SIG-M5 treated with dmso at 0.1 percent for 504 hours (cell line): ENCODE measurements at regions not wholly inside any gene's neighbourhood (a gene's known extent, or its start where the extent isn't known, plus 50 kb on each side); places are given as distances from the start of the nearest gene placed in this dataset.

Experiments used
- DNase-seq: peaks from one replicate; lab custom pipeline; 2025; ENCODE audit not compliant: unreplicated experiment; lab: John Stamatoyannopoulos, UW

- no peak for DNase-seq
These were observed 281.5 kb downstream of the HTR1B start for GRCh38 chr6:77181749-77182148.

- no peak for DNase-seq
These were observed 283.0 kb downstream of the HTR1B start for GRCh38 chr6:77180326-77180725.

DNA sequence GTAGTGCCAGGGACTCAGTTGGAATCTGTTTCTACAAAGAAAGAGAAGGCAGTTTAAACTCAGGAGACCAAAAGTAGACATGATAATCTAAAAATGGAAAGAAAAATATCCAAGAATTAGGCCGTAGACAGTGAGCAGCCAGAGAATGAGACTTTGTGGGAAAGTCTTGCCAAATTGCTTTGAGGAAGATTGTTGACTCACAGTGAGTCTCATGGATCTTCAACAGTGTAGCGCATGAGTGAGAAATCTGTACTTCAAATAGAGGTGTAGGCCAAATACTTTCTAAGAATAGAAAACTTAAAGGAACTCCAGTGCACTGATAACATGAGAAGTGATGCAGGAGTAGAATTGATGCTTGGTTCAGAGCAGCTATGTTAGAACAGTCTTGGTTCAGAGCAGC lies 284.5 kb downstream of the HTR1B start:
- no peak for DNase-seq

DNA sequence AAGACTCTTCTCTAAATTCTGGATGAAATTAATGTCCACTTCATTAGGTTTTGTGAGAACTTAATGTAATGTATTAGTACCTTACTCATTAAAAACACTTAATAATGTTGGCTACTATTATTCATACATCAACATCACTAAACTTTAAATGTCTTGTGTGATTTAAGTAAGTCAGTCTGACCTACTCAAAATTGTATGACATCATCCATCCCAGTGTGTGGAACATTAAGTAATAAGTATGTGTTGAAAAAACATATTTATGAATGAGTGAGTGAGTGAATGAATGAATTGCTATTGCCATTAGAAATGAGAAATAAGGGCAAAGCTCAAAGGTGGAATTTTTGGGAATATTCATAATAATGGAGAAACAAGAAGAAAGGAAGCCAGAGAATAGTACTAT lies 285.8 kb downstream of the HTR1B start:
- DNase-seq, result no peak

- no peak for DNase-seq
These were observed 289.7 kb downstream of the HTR1B start for GRCh38 chr6:77173472-77174074.

GRCh38 chr6:77172578-77172977 lies 290.7 kb downstream of the HTR1B start:
- no peak for DNase-seq

- no peak for DNase-seq
These were observed 303.6 kb downstream of the HTR1B start for GRCh38 chr6:77159730-77160129.

DNA sequence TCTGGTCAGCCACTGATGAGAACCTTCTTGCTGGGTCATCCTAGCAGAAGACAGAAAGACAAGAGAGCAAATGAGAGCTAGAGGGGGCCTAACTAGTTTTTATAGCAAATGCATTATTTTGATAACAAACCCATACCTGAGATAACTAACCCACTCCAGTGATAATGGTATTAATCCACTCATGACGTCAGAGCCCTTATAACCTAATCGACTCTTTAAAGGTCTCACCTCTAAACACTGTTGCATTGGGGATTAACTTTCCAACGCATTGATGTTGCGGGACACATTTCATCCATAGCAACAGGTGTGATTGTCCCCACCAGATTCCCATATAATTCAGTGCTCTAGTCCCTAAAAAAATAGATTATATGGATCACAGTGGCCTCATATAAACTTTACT lies 312.1 kb downstream of the HTR1B start:
- no peak for DNase-seq

DNA sequence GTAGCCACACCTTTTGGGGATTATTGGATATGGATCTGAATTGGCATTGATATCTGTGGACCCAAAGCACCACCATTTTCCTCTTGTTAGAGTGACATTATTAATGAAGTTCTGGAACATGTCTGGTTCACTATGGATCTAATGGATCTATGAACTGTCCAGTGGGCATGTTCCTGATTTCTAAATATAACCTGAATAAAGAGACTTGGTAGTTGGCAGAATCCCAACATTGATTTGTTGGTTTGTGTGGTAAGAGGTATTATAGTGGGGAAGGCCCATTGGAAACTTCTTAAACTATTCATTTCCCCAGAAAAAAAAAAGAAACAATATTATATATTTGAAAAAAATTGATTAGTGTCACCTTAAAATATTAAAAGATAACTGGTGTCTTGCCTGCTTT lies 312.6 kb downstream of the HTR1B start:
- no peak for DNase-seq

DNA sequence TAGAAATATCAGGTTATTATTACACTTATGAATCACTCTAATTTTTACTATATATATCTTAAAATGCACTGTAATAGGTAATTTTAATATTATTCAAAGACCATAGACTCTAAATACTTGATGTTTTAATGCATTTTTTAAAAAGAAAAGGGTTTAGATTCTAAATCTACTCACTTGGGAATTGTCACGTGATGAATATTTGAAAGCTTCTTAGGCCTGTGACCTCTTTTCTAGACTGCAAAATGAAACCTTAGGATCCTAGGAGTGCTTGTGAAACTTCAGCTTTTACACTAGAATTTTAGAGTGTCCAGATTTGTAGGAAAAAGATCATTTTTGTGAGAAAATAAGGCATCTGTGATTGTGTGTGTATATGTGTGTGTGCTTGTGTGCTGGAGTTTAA lies 318.0 kb downstream of the HTR1B start:
- DNase-seq, result no peak

GRCh38 chr6:77143659-77144447 lies 319.4 kb downstream of the HTR1B start:
- no peak for DNase-seq

GRCh38 chr6:77136086-77136485 lies 327.2 kb downstream of the HTR1B start:
- DNase-seq, result no peak

DNA sequence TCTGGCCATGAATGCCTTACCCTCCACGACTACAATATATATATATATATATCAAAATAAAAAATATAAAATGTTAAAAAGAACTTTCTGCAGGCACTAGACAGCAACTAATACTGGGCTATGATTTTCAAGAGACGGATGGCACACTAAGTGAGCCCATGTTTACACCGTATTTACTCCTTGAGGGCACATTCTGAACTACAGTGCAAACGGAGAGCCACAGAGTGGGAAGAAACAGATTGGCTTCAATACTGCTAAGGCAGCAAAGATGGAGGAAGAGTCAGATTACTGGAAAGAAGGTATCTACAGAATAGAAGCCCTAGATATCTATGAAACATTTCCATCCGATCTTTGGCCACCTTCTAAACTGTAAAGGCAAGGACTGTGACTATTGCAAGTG lies 330.3 kb downstream of the HTR1B start:
- no peak for DNase-seq

GRCh38 chr6:77131426-77131825 lies 331.9 kb downstream of the HTR1B start:
- no peak for DNase-seq

GRCh38 chr6:77124604-77125003 lies 338.7 kb downstream of the HTR1B start:
- DNase-seq, result no peak

DNA sequence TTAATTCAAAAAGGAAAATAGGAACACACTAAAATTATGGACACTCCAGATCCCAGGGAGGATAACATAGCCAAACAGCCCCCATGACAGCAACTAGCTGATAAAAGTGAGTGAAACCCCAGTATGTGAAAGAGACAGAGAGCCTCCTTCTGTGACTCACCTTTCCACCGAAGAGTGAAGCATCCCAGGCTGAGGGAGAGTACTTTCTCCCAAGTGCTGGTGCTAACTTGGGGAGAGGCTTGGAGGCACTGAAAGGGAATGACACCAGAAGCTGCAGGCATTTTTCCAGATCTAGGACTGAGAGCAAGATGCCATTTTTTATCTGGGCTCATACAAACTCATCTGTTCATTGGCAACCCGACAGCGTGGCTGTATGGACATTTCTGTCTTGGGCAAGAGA lies 339.8 kb downstream of the HTR1B start:
- no peak for DNase-seq

DNA sequence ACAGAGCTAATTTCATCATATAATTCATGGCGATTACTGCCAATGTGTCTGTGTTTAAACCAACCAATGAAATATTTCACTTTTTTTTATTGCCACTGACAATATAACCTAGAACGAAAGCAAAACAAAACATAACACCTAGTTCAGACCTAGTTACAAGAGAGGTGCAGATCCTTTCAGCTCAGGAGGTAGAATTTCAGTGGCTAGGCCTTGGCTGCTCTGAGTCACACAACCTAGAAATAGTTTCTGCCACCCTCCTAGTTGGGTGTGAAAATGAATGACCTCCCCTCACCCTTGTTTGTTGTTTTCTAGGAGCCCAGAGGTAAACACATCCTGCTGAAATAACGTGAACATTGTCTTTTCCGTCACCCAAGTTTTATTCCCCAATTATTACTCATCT lies 356.3 kb downstream of the HTR1B start:
- no peak for DNase-seq

- no peak for DNase-seq
These were observed 358.2 kb downstream of the HTR1B start for GRCh38 chr6:77105091-77105490.

GRCh38 chr6:77097940-77098339 lies 365.4 kb downstream of the HTR1B start:
- DNase-seq, result no peak

- no peak for DNase-seq
These were observed 367.2 kb downstream of the HTR1B start for GRCh38 chr6:77095936-77096627.

- no peak for DNase-seq
These were observed 368.5 kb downstream of the HTR1B start for GRCh38 chr6:77094821-77095220.

GRCh38 chr6:77092971-77093370 lies 370.3 kb downstream of the HTR1B start:
- no peak for DNase-seq
